Ovary (tissue), 7 donors: ENCODE measurements at regions not wholly inside any gene's neighbourhood (a gene's known extent, or its start where the extent isn't known, plus 50 kb on each side); places are given as distances from the start of the nearest gene placed in this dataset.

Source experiments
- DNase-seq, 5 donors: peaks; one replicate each; pipeline ENCODE4 v3.0.0-alpha.2; 2019 to 2020
- H3K27ac ChIP-seq, 2 donors: fragments of 200-600 bp; one replicate each; pipeline versions ENCODE4 v1.5.1 to v1.8.0; 2019 to 2022
- H3K27me3 ChIP-seq: fragments of 200-600 bp; one replicate; pipeline ENCODE4 v1.8.0; 2022
- H3K36me3 ChIP-seq: fragments of 200-600 bp; sonication (generic); one replicate; pipeline ENCODE4 v1.5.1; 2019
- H3K4me1 ChIP-seq: one replicate; pipeline ENCODE4 v1.8.1; 2013; ENCODE audit warnings: mild to moderate bottlenecking, moderate library complexity; ENCODE audit not compliant: insufficient read depth
- H3K4me3 ChIP-seq: fragments of 200-600 bp; sonication (generic); one replicate; pipeline ENCODE4 v1.5.1; 2017
- H3K9me3 ChIP-seq, 2 donors: fragments of 200-600 bp in 1 of 2; sonication (generic) in 1 of 2; one replicate each; pipeline versions ENCODE4 v1.5.1 to v1.8.1; 2013 to 2019; ENCODE audit warnings: mild to moderate bottlenecking in 1 of 2, moderate library complexity in 1 of 2
- EP300 ChIP-seq: sonication (generic); formaldehyde crosslinking; IDR thresholded peaks from one replicate; pipeline ENCODE4 v1.6.1; 2017; ENCODE audit warnings: antibody characterized with exemption
- POLR2A ChIP-seq: fragments of 450-650 bp; IDR thresholded peaks from one replicate; pipeline ENCODE4 v1.6.1; 2017; ENCODE audit warnings: antibody characterized with exemption, mild to moderate bottlenecking, moderate library complexity
- whole genome bisulfite sequencing, 3 donors: extraction: QIAGEN DNeasy Blood & Tissue Kit in 1 of 3; methylation state at CpG; one replicate each; pipeline versions ENCODE4 v1.1.5 to v1.1.7; 2013 to 2017; 5-methylcytosine and 5-hydroxymethylcytosine counted together
- intact Hi-C, 4 donors: fragments of 100-400 bp; cut with DNase I; formaldehyde crosslinking; loops; one replicate each; pipeline versions ENCODE4 v1.11.0 to v1.15.1; 2022 to 2023
- TF ChIP-seq, protein P1 (sequence below), 3 donors: fragments of 450-650 bp in 2 of 3; fragments of 200-600 bp in 1 of 3; IDR thresholded peaks; one replicate each; pipeline versions ENCODE4 v1.5.1 to v1.8.0; 2016 to 2022; ENCODE audit warnings: antibody characterized with exemption in 3 of 3, mild to moderate bottlenecking in 1 of 3
- donor health status: DM: no; HTN: no; CAD: no; lungs with moderate emphysema.
- donor health status: DM: no; HTN: no; CAD: no.
- donor health status: Bipolar disorder and iron deficiency.
- donor health status: DM: no; HTN: no; CAD: no.
- donor health status: DM: yes; HTN: yes; CAD: no.

DNA sequence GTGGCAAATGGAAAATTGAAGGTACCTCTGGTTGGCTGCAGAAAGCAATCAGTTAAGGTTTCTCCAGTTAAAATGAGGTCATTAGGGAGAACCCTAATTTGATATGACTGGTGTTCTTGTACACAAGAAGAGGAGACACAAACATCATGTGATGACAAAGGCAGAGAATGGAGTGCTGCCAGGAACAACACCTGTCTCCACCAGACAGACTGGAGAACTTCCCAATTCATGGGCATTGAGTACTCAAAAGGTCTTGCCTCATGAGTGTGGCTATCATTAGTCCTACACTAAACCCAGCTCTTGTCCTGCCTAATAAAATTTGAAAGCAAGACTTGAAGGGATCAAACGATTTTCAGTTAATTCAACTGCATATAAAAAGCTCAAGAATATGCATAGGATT, 152.6 kb downstream of the PTPN20 start:
- H3K27me3 ChIP-seq: no peaks in the 10 kb centered on the region
- DNase-seq: no peak
- no peaks in the 10 kb centered on the region for H3K36me3 ChIP-seq
- intact Hi-C loops: no loop called here
- TF ChIP-seq, protein P1, sequence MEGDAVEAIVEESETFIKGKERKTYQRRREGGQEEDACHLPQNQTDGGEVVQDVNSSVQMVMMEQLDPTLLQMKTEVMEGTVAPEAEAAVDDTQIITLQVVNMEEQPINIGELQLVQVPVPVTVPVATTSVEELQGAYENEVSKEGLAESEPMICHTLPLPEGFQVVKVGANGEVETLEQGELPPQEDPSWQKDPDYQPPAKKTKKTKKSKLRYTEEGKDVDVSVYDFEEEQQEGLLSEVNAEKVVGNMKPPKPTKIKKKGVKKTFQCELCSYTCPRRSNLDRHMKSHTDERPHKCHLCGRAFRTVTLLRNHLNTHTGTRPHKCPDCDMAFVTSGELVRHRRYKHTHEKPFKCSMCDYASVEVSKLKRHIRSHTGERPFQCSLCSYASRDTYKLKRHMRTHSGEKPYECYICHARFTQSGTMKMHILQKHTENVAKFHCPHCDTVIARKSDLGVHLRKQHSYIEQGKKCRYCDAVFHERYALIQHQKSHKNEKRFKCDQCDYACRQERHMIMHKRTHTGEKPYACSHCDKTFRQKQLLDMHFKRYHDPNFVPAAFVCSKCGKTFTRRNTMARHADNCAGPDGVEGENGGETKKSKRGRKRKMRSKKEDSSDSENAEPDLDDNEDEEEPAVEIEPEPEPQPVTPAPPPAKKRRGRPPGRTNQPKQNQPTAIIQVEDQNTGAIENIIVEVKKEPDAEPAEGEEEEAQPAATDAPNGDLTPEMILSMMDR (IDR thresholded peaks at IDR 0.05): no peak
- TF ChIP-seq POLR2A: no peak
- no peak for TF ChIP-seq EP300
- H3K4me1 ChIP-seq: peaks cover 4% of the 10 kb centered on the region
- 74 to 86% (median 80%) methylated on average over 1 of the region's 1 CpG for WGBS, 3 donors
- H3K9me3 ChIP-seq: no peaks in the 10 kb centered on the region
- no peak overlapping the region for H3K4me3 ChIP-seq
- H3K27ac ChIP-seq: no peak overlapping the region

DNA sequence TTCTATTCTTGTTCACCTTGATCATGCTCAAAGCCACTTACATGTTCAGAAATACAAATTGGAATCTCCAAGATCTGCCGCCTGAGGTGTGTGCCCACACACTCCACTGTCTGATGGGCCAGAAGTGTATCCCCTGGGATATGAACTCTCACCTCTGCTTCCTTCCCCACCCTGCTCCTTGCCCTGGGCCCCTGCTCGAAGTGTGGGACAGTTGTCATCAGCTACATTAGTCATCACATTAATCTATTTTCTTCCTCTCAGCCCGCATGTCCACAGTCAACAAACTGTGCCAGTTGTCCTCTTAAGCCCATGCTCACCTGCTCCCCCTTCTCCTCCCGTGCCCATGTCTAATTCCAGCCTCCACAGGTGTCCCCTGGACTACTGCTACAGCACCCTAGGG, 154.7 kb downstream of the PTPN20 start:
- intact Hi-C loops: no loop called here
- H3K27me3 ChIP-seq: no peaks in the 10 kb centered on the region
- H3K36me3 ChIP-seq: no peaks in the 10 kb centered on the region
- no peak for DNase-seq
- H3K4me1 ChIP-seq: peaks cover 4% of the 10 kb centered on the region
- WGBS, 3 donors: 69 to 74% (median 70%) methylated on average over 4 of the region's 4 CpGs
- TF ChIP-seq POLR2A: no peak
- TF ChIP-seq, protein P1 (IDR thresholded peaks at IDR 0.05): no peak
- TF ChIP-seq EP300: no peak
- no peak overlapping the region for H3K27ac ChIP-seq
- H3K9me3 ChIP-seq: no peaks in the 10 kb centered on the region
- H3K4me3 ChIP-seq: no peak overlapping the region

DNA sequence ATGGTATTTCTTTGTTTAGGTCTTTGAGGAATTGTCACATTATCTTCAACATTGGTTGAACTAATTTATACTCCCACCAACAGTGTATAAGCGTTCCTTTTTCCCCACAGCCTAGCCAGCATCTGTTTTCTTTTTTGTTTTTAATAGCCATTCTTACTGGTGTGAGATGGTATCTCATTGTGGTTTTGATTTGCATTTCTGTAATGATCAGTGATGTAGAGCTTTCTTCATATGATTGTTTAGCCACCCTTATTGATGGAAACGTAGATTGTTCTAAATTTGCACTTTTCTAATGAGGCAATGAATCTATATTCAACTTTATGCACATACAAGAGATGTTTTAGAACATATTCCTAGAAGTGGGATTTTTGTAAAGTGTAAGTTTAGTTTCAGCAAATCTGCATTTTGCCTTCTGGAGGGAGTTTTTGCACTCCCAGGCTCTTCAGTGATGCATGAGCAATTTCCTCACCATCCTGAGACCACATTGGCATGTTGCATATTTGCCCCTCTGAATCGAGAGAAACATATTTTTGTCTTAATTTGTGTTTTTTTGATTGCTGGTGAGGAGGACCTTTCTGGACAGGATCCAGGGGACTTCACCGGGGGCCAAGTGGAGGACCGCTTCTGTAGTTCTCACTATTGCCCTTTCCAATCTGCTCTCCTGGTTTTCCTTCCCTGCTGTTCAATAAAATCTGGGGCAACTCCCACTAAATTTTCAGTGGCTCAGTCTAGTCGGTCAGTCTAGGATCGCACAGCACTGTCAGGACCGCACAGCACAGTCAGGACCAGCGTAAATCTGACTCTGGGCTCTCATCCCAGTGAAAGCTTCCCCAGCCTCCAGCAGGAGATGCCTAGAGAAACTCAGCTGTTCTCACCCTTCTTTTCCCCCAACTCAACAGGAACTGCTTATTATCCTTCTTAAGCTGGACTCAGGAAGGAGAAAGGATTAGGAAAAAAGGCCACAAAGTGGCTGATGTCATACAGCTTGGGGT, 157.0 kb downstream of the PTPN20 start:
- Histone ChIP-seq H3K36me3 (no peaks in the 10 kb centered on the region), H3K4me1 (no peaks in the 10 kb centered on the region), H3K27me3 (no peaks in the 10 kb centered on the region), H3K27ac (no peak overlapping the region), H3K4me3 (no peak overlapping the region), H3K9me3 (no peaks in the 10 kb centered on the region)
- intact Hi-C loops: no loop called here
- 60 to 74% (median 70%) methylated on average over 9 of the region's 9 CpGs for WGBS, 3 donors
- DNase-seq: no peak
- no peak for TF ChIP-seq EP300
- TF ChIP-seq, protein P1 (IDR thresholded peaks at IDR 0.05): no peak
- TF ChIP-seq POLR2A: no peak

DNA sequence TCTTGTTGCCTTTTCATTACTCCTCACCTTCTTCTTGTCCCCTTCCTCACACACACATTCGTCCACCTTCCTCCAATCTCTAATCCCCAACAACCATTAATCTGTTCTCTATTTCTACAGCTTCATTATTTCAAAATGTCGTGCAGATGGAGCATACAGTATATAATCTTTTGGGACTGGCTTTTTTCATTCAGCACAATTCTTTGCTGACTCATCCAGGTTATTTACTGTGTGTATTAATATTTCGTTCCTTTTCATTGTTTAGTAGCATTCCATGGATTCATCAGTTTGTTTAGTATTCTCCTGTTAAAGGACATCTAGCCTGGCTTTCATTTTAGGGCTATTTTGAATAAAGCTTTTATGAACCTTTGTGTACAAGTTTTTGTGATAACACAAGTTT, 159.3 kb downstream of the PTPN20 start:
- TF ChIP-seq EP300 (no peak), POLR2A (no peak)
- TF ChIP-seq, protein P1 (IDR thresholded peaks at IDR 0.05): no peak

More for the DNA sequence above, 159.3 kb downstream of the PTPN20 start:
- H3K9me3 ChIP-seq: no peaks in the 10 kb centered on the region
- no peak overlapping the region for H3K4me3 ChIP-seq
- no peaks in the 10 kb centered on the region for H3K27me3 ChIP-seq
- WGBS, 3 donors: 79% methylated on average over 3 of the region's 3 CpGs
- intact Hi-C loops: no loop called here
- H3K36me3 ChIP-seq: no peaks in the 10 kb centered on the region
- no peaks in the 10 kb centered on the region for H3K4me1 ChIP-seq
- H3K27ac ChIP-seq: no peak overlapping the region
- DNase-seq: no peak
